ENCODE measurements at regions not wholly inside any gene's neighbourhood (a gene's known extent, or its start where the extent isn't known, plus 50 kb on each side); places are given as distances from the start of the nearest gene placed in this dataset.

DNA sequence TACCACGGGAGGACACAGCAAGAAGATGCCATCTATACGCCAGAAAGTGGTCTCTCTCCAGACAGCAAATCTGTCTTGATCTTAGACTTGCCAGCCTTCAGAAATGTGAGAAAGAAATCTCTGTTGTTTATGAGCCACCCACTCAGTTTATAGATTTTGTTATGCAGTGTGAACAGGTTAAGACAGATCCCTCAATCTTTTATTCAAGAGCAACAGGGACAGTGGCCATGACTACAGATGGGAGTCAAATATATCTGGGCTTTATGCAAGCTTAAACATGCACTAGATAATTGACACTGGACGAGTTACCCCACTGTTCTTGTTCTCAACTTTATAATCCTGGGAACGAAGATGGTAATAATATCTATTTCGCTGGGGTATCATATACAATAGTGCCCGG is 288.7 kb downstream of the RPAP3 start:
- no peaks in the 10 kb centered on the region for H3K9me3 ChIP-seq (ENCODE audit: insufficient read depth, low read length)
- H3K36me3 ChIP-seq (ENCODE audit: low read length) = no peaks in the 10 kb centered on the region
- no peak overlapping the region for H3K4me3 ChIP-seq (ENCODE audit: insufficient read depth, low read length, poor library complexity, severe bottlenecking)
- H3K9ac ChIP-seq (ENCODE audit: low read length) = no peak overlapping the region
- no peaks in the 10 kb centered on the region for H4K20me1 ChIP-seq (ENCODE audit: low read depth, low read length)
- no peak overlapping the region for H2AFZ ChIP-seq (ENCODE audit: low read depth, low read length, severe bottlenecking)
- H3K9me2 ChIP-seq (replicated peaks; ENCODE audit: insufficient read depth, low read length) = no peaks in the 10 kb centered on the region
- H3F3A ChIP-seq (ENCODE audit: insufficient read depth) = no peaks in the 10 kb centered on the region
- no peak overlapping the region for H3K27ac ChIP-seq (ENCODE audit: low read depth, low read length)
- H3K4me2 ChIP-seq (ENCODE audit: low read depth, low read length, poor library complexity, severe bottlenecking) = no peak overlapping the region
- H3K27me3 ChIP-seq (ENCODE audit: low read length) = no peaks in the 10 kb centered on the region
- TF ChIP-seq EZH2phosphoT487 (conservative IDR thresholded peaks at IDR 0.05; ENCODE audit: low read length) (no peak), CTCF (IDR thresholded peaks at IDR 0.05; ENCODE audit: insufficient read depth, low read length, poor library complexity, severe bottlenecking) (no peak)
- no peaks in the 10 kb centered on the region for H3K79me2 ChIP-seq (ENCODE audit: insufficient read depth, low read length)

DNA sequence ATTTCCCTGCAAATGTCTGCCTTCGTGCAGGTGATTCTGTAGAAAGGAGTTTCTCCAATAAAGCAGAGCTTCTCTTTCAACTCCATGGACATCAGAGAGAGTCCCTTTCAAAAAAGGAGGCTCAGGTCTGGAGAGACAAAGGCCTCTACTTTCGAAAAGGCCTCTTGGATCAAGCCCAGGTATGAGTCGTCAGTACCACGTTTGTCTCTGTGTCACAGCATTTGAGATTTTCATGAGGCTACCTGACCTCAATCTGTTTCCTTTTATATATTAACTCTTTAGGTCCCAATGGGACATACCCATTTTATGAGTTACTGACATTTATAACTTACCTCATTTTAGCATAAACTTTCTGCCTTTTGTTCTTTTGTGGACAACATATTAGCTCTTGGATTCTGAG is 290.8 kb downstream of the RPAP3 start:
- Histone ChIP-seq H3F3A (ENCODE audit: insufficient read depth) (no peaks in the 10 kb centered on the region), H3K4me3 (ENCODE audit: insufficient read depth, low read length, poor library complexity, severe bottlenecking) (no peak overlapping the region), H4K20me1 (ENCODE audit: low read depth, low read length) (no peaks in the 10 kb centered on the region), H2AFZ (ENCODE audit: low read depth, low read length, severe bottlenecking) (no peak overlapping the region), H3K36me3 (ENCODE audit: low read length) (no peaks in the 10 kb centered on the region), H3K9me2 (replicated peaks; ENCODE audit: insufficient read depth, low read length) (no peaks in the 10 kb centered on the region), H3K9ac (ENCODE audit: low read length) (no peak overlapping the region), H3K27me3 (ENCODE audit: low read length) (no peaks in the 10 kb centered on the region), H3K9me3 (ENCODE audit: insufficient read depth, low read length) (no peaks in the 10 kb centered on the region), H3K4me2 (ENCODE audit: low read depth, low read length, poor library complexity, severe bottlenecking) (no peak overlapping the region), H3K27ac (ENCODE audit: low read depth, low read length) (no peak overlapping the region), H3K79me2 (ENCODE audit: insufficient read depth, low read length) (no peaks in the 10 kb centered on the region)
- TF ChIP-seq EZH2phosphoT487 (conservative IDR thresholded peaks at IDR 0.05; ENCODE audit: low read length) (no peak), CTCF (IDR thresholded peaks at IDR 0.05; ENCODE audit: insufficient read depth, low read length, poor library complexity, severe bottlenecking) (no peak)

GRCh38 chr12:47414511-47414910 is 291.3 kb downstream of the RPAP3 start:
- H3K79me2 ChIP-seq (ENCODE audit: insufficient read depth, low read length) = no peaks in the 10 kb centered on the region
- no peaks in the 10 kb centered on the region for H3K36me3 ChIP-seq (ENCODE audit: low read length)
- no peak overlapping the region for H3K4me2 ChIP-seq (ENCODE audit: low read depth, low read length, poor library complexity, severe bottlenecking)
- no peaks in the 10 kb centered on the region for H4K20me1 ChIP-seq (ENCODE audit: low read depth, low read length)
- TF ChIP-seq EZH2phosphoT487 (conservative IDR thresholded peaks at IDR 0.05; ENCODE audit: low read length) (no peak), CTCF (IDR thresholded peaks at IDR 0.05; ENCODE audit: insufficient read depth, low read length, poor library complexity, severe bottlenecking) (no peak)
- no peaks in the 10 kb centered on the region for H3K9me3 ChIP-seq (ENCODE audit: insufficient read depth, low read length)
- no peak overlapping the region for H3K4me3 ChIP-seq (ENCODE audit: insufficient read depth, low read length, poor library complexity, severe bottlenecking)
- no peaks in the 10 kb centered on the region for H3F3A ChIP-seq (ENCODE audit: insufficient read depth)
- no peak overlapping the region for H3K9ac ChIP-seq (ENCODE audit: low read length)
- H3K27ac ChIP-seq (ENCODE audit: low read depth, low read length) = no peak overlapping the region
- no peaks in the 10 kb centered on the region for H3K9me2 ChIP-seq (replicated peaks; ENCODE audit: insufficient read depth, low read length)
- H2AFZ ChIP-seq (ENCODE audit: low read depth, low read length, severe bottlenecking) = no peak overlapping the region
- no peaks in the 10 kb centered on the region for H3K27me3 ChIP-seq (ENCODE audit: low read length)

- TF ChIP-seq EZH2phosphoT487 (conservative IDR thresholded peaks at IDR 0.05; ENCODE audit: low read length) (no peak), CTCF (IDR thresholded peaks at IDR 0.05; ENCODE audit: insufficient read depth, low read length, poor library complexity, severe bottlenecking) (no peak)
- Histone ChIP-seq H2AFZ (ENCODE audit: low read depth, low read length, severe bottlenecking) (no peak overlapping the region), H3K9me3 (ENCODE audit: insufficient read depth, low read length) (no peaks in the 10 kb centered on the region), H3K9me2 (replicated peaks; ENCODE audit: insufficient read depth, low read length) (no peaks in the 10 kb centered on the region), H3K27ac (ENCODE audit: low read depth, low read length) (no peak overlapping the region), H3K79me2 (ENCODE audit: insufficient read depth, low read length) (no peaks in the 10 kb centered on the region), H3K9ac (ENCODE audit: low read length) (no peak overlapping the region), H3K36me3 (ENCODE audit: low read length) (no peaks in the 10 kb centered on the region), H3K4me2 (ENCODE audit: low read depth, low read length, poor library complexity, severe bottlenecking) (no peak overlapping the region), H3K27me3 (ENCODE audit: low read length) (no peaks in the 10 kb centered on the region), H3F3A (ENCODE audit: insufficient read depth) (no peaks in the 10 kb centered on the region), H4K20me1 (ENCODE audit: low read depth, low read length) (no peaks in the 10 kb centered on the region), H3K4me3 (ENCODE audit: insufficient read depth, low read length, poor library complexity, severe bottlenecking) (no peak overlapping the region)
Measured at GRCh38 chr12:47413806-47414205, 292.0 kb downstream of the RPAP3 start.
